ENCODE measurements at regions not wholly inside any gene's neighbourhood (a gene's known extent, or its start where the extent isn't known, plus 50 kb on each side); places are given as distances from the start of the nearest gene placed in this dataset.

DNA sequence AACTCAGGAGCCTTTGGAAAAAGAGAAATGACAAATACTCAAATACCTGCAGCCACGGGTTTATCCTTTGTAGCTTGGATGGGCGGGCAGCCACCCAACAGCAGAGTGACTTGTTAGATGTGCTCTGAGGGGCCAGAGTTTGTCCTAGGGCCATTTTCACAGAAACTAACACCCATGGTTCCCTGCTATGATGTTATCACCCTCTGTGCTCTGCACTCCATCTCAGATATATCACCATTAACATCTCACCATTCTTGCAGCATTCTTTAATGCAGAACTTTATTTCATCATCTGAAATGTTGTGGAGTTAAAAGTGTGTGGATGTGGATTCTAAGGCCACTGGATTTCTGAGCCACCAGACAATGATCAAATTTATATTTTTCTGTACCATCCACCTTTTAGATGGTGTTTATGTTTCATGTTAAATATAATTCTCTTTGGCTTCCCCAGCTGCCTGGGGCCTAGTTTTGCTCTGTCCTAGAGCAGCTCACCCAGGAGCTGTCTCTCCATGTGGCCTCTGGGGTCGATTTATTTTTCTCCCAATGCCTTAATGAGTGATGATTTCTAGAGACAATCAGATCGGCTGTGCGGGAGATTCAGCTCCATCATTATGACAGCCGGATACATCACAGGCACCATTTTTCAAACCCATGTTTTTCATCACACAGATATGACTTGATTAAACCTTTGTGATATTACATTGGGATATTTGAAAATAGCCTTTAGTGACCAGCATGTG, 380.8 kb downstream of the BCOR start:
- H3K9me3 ChIP-seq = no peaks in the 10 kb centered on the region
- no peak overlapping the region for H3K4me3 ChIP-seq
- intact Hi-C loops (cut with DNase I; ENCODE audit: low total_unique reads) = no loop called here
- no peak overlapping the region for H3K27ac ChIP-seq
- TF ChIP-seq POLR2AphosphoS5 (IDR thresholded peaks at IDR 0.05) = no peak
- no peak for TF ChIP-seq POLR2A (IDR thresholded peaks at IDR 0.05)
- TF ChIP-seq CTCF (IDR thresholded peaks at IDR 0.05 in 8 of 11, conservative IDR thresholded peaks at IDR 0.05 in 3 of 11) = no peak
- DNase-seq = no peak
- no peaks in the 10 kb centered on the region for H3K36me3 ChIP-seq
- H3K27me3 ChIP-seq (replicated peaks in 1 of 7) = peaks cover 0 to 7% (median 0%) of the 10 kb centered on the region in 7 donors
- WGBS, 5 donors = 70 to 94% (median 83%) methylated on average over 4 to 6 of the region's 6 CpGs
- H3K4me1 ChIP-seq = no peaks in the 10 kb centered on the region

DNA sequence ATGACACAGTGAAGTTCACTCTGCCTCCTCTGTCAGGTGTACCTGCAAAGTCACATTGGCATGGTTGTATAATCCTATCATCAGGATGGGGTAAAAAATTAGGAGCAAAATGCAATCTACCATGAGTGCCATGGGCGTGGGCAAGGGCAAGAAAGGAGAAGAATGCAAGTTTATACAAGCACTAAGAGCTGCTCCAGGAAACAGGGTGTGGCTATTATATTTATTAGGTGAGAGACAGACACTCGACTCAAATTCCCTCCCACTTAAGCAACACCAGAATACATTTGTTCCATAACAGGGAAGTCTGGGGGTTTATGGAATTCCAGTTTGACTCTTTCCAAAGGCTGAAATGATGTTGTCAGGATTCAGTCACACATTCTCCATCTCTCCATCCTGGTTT, 378.8 kb downstream of the BCOR start:
- Histone ChIP-seq H3K27me3 (replicated peaks in 1 of 7) (peaks cover 0 to 10% (median 0%) of the 10 kb centered on the region in 7 donors), H3K4me1 (no peaks in the 10 kb centered on the region), H3K9me3 (no peaks in the 10 kb centered on the region), H3K36me3 (no peaks in the 10 kb centered on the region), H3K27ac (no peak overlapping the region), H3K4me3 (no peak overlapping the region)
- DNase-seq = no peak
- TF ChIP-seq POLR2AphosphoS5 (IDR thresholded peaks at IDR 0.05) (no peak), CTCF (IDR thresholded peaks at IDR 0.05 in 8 of 11, conservative IDR thresholded peaks at IDR 0.05 in 3 of 11) (no peak), POLR2A (IDR thresholded peaks at IDR 0.05) (no peak)
- intact Hi-C loops (cut with DNase I; ENCODE audit: low total_unique reads) = no loop called here
- 24 to 68% (median 46%) methylated on average over 2 of the region's 2 CpGs for WGBS, 5 donors

DNA sequence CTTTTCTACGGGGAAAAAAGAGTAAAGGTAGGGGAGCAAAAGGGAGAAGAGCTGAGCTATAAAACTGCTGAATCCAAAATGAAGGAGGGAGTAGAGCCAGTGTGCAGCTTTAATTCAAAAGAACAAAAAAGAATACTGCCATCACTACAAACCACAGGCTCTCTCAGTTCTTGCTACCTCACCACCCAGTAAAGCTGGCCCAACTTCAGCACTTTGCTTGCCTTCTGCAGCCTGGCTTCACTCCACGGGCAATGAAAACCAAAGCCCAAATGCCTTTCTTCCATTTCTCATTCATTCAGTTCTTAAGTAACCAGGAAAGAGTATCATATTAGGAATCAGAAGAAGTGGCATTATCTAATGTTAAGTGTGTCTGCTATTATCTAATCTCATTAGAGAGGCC, 376.8 kb downstream of the BCOR start:
- Histone ChIP-seq H3K9me3 (no peaks in the 10 kb centered on the region), H3K36me3 (no peaks in the 10 kb centered on the region), H3K27me3 (replicated peaks in 1 of 7) (peaks cover 0 to 19% (median 0%) of the 10 kb centered on the region in 7 donors), H3K27ac (no peak overlapping the region), H3K4me3 (no peak overlapping the region), H3K4me1 (no peaks in the 10 kb centered on the region)
- 72 to 92% (median 90%) methylated on average over 2 of the region's 2 CpGs for WGBS, 5 donors
- TF ChIP-seq CTCF (IDR thresholded peaks at IDR 0.05 in 8 of 11, conservative IDR thresholded peaks at IDR 0.05 in 3 of 11) (no peak), POLR2AphosphoS5 (IDR thresholded peaks at IDR 0.05) (no peak), POLR2A (IDR thresholded peaks at IDR 0.05) (no peak)
- no peak for DNase-seq
- intact Hi-C loops (cut with DNase I; ENCODE audit: low total_unique reads) = no loop called here

GRCh38 chrX:39721566-39722279, 376.0 kb downstream of the BCOR start:
- intact Hi-C loops (cut with DNase I; ENCODE audit: low total_unique reads) = no loop called here
- H3K9me3 ChIP-seq = no peaks in the 10 kb centered on the region
- no peak for TF ChIP-seq CTCF (IDR thresholded peaks at IDR 0.05 in 8 of 11, conservative IDR thresholded peaks at IDR 0.05 in 3 of 11)
- WGBS, 5 donors = 67 to 77% (median 72%) methylated on average over 10 to 12 of the region's 12 CpGs
- H3K4me1 ChIP-seq = no peaks in the 10 kb centered on the region
- H3K36me3 ChIP-seq = no peaks in the 10 kb centered on the region
- peaks cover 0 to 20% (median 0%) of the 10 kb centered on the region in 7 donors for H3K27me3 ChIP-seq (replicated peaks in 1 of 7)
- H3K4me3 ChIP-seq = no peak overlapping the region
- no peak overlapping the region for H3K27ac ChIP-seq
- DNase-seq = no peak

Data from spleen (tissue), 11 donors.